ENCODE measurements at regions not wholly inside any gene's neighbourhood (a gene's known extent, or its start where the extent isn't known, plus 50 kb on each side); places are given as distances from the start of the nearest gene placed in this dataset.

DNA sequence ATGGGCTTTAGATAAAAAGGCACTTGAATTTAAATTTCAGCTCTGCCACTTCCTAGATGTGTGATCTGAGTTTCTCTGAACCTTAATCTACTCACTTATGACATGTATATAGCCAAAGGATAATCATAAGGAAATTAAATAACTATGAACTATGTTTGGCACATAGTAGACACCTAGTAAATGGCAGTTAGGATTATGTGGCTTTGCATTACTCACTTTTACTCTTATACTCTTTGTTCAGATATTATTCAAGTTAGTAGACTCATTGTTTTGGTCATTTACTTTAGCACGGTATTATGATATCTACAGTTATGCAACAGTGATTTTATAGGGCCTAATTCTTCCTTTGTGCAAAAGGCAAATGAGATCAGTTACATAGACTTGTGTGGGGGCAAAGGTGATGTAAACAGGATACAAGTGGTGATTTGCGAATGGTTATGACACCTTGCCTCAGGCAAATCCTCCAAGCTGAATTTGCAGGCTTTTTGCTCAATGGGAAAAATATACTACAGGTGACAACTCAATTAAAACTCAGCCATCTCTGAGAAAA, 297.2 kb upstream of the PBX1 start:
- TF ChIP-seq CTCF (conservative IDR thresholded peaks at IDR 0.05 in 1 of 2, IDR thresholded peaks at IDR 0.05 in 1 of 2; ENCODE audit: extremely low read depth in 1 of 2, insufficient read depth in 1 of 2, low read depth in 1 of 2, low read length in 2 of 2), result no peak
- no peak for TF ChIP-seq EZH2 (IDR thresholded peaks at IDR 0.05; ENCODE audit: borderline replicate concordance, low read length)
